Spleen (tissue), 11 donors: ENCODE measurements at regions not wholly inside any gene's neighbourhood (a gene's known extent, or its start where the extent isn't known, plus 50 kb on each side); places are given as distances from the start of the nearest gene placed in this dataset.

Experiments
- DNase-seq: peaks from one replicate; pipeline ENCODE4 v3.0.0-alpha.2; 2020
- H3K27ac ChIP-seq, 8 donors: fragments of 200-600 bp; sonication (generic) in 7 of 8; 1 replicate in 4 of 8; 2 replicates in 4 of 8; pipeline versions ENCODE4 v1.5.0 to v1.8.0; 2016 to 2021; ENCODE audit warnings: inconsistent platforms in 4 of 8, mild to moderate bottlenecking in 4 of 8, moderate library complexity in 1 of 8
- H3K27me3 ChIP-seq, 7 donors: fragments of 200-600 bp; sonication (generic) in 6 of 7; replicated peaks in 1 of 7; 1 replicate in 4 of 7; 2 replicates in 3 of 7; pipeline versions ENCODE4 v1.5.0 to v1.8.0; 2016 to 2021; ENCODE audit warnings: inconsistent platforms in 3 of 7, mild to moderate bottlenecking in 1 of 7
- H3K36me3 ChIP-seq, 6 donors: fragments of 200-600 bp; sonication (generic) in 5 of 6; 1 replicate in 4 of 6; 2 replicates in 2 of 6; pipeline versions ENCODE4 v1.5.0 to v1.8.0; 2016 to 2021; ENCODE audit warnings: inconsistent platforms in 2 of 6
- H3K4me1 ChIP-seq, 6 donors: fragments of 200-600 bp; sonication (generic) in 5 of 6; 1 replicate in 3 of 6; 2 replicates in 3 of 6; pipeline versions ENCODE4 v1.5.0 to v1.8.0; 2016 to 2021; ENCODE audit warnings: inconsistent platforms in 3 of 6
- H3K4me3 ChIP-seq, 8 donors: fragments of 200-600 bp; sonication (generic) in 7 of 8; 1 replicate in 4 of 8; 2 replicates in 4 of 8; pipeline versions ENCODE4 v1.5.0 to v1.8.0; 2016 to 2021; ENCODE audit warnings: inconsistent platforms in 4 of 8, mild to moderate bottlenecking in 4 of 8, moderate library complexity in 2 of 8
- H3K9me3 ChIP-seq, 8 donors: fragments of 200-600 bp; sonication (generic) in 7 of 8; 1 replicate in 4 of 8; 2 replicates in 4 of 8; pipeline versions ENCODE4 v1.5.0 to v1.8.0; 2016 to 2021; ENCODE audit warnings: inconsistent platforms in 4 of 8
- POLR2A ChIP-seq, 3 donors: fragments of 450-650 bp; IDR thresholded peaks; one replicate each; pipeline ENCODE4 v1.5.1; 2017; ENCODE audit warnings: antibody characterized with exemption in 3 of 3, mild to moderate bottlenecking in 1 of 3
- POLR2AphosphoS5 ChIP-seq, 3 donors: sonication (generic); formaldehyde crosslinking; IDR thresholded peaks; one replicate each; pipeline ENCODE4 v1.5.1; 2017; ENCODE audit warnings: antibody characterized with exemption in 3 of 3
- WGBS, 5 donors: extraction: QIAGEN DNeasy Blood & Tissue Kit in 3 of 5; methylation state at CpG; one replicate each; pipeline versions ENCODE4 v1.1.5 to v1.1.7; 2013 to 2018; 5-methylcytosine and 5-hydroxymethylcytosine counted together
- intact Hi-C: fragments of 100-400 bp; cut with DNase I; formaldehyde crosslinking; loops from one replicate; pipeline ENCODE4 v1.15.0; 2023; ENCODE audit warnings: low total_unique reads
- TF ChIP-seq, protein P1 (sequence below), 11 experiments: fragments of 200-600 bp in 7 of 11; fragments of 450-650 bp in 4 of 11; sonication (generic) in 4 of 11; IDR thresholded peaks in 8 of 11; conservative IDR thresholded peaks in 3 of 11; 1 replicate in 7 of 11; 2 replicates in 4 of 11; pipeline versions ENCODE4 v1.4.0 to v1.8.0; 2016 to 2021; ENCODE audit warnings: antibody characterized with exemption in 11 of 11, inconsistent platforms in 4 of 11, mild to moderate bottlenecking in 1 of 11
- donor health status: healthy with polysubstance abuse.
- donor health status: DM: no; HTN: no; CAD: no; lungs with moderate emphysema.
- donor health status: DM: no; HTN: no; CAD: no.
- donor health status: Bipolar disorder and iron deficiency.
- donor health status: healthy.
- donor health status: DM: no; HTN: no; CAD: no.
- donor health status: DM: yes; HTN: yes; CAD: no.

GRCh38 chr9:18183974-18184373 is 290.0 kb upstream of the ADAMTSL1 start:
- intact Hi-C loops, result no loop called here
- H3K4me1 ChIP-seq, result no peaks in the 10 kb centered on the region
- TF ChIP-seq POLR2AphosphoS5 (IDR thresholded peaks at IDR 0.05) (no peak), POLR2A (IDR thresholded peaks at IDR 0.05) (no peak)
- TF ChIP-seq, protein P1, sequence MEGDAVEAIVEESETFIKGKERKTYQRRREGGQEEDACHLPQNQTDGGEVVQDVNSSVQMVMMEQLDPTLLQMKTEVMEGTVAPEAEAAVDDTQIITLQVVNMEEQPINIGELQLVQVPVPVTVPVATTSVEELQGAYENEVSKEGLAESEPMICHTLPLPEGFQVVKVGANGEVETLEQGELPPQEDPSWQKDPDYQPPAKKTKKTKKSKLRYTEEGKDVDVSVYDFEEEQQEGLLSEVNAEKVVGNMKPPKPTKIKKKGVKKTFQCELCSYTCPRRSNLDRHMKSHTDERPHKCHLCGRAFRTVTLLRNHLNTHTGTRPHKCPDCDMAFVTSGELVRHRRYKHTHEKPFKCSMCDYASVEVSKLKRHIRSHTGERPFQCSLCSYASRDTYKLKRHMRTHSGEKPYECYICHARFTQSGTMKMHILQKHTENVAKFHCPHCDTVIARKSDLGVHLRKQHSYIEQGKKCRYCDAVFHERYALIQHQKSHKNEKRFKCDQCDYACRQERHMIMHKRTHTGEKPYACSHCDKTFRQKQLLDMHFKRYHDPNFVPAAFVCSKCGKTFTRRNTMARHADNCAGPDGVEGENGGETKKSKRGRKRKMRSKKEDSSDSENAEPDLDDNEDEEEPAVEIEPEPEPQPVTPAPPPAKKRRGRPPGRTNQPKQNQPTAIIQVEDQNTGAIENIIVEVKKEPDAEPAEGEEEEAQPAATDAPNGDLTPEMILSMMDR (IDR thresholded peaks at IDR 0.05 in 8 of 11, conservative IDR thresholded peaks at IDR 0.05 in 3 of 11), result no peak
- H3K9me3 ChIP-seq, result no peaks in the 10 kb centered on the region
- H3K27me3 ChIP-seq, result no peaks in the 10 kb centered on the region
- H3K4me3 ChIP-seq, result no peak overlapping the region
- DNase-seq, result no peak
- no peaks in the 10 kb centered on the region for H3K36me3 ChIP-seq
- 43 to 69% (median 45%) methylated on average over 3 of the region's 3 CpGs for WGBS, 5 donors
- no peak overlapping the region for H3K27ac ChIP-seq

- H3K9me3 ChIP-seq, result no peaks in the 10 kb centered on the region
- intact Hi-C loops, result no loop called here
- WGBS, 5 donors, result 81 to 89% (median 83%) methylated on average over 4 of the region's 4 CpGs
- no peaks in the 10 kb centered on the region for H3K36me3 ChIP-seq
- no peaks in the 10 kb centered on the region for H3K4me1 ChIP-seq
- TF ChIP-seq, protein P1 (IDR thresholded peaks at IDR 0.05 in 8 of 11, conservative IDR thresholded peaks at IDR 0.05 in 3 of 11), result no peak
- TF ChIP-seq POLR2A (IDR thresholded peaks at IDR 0.05) (no peak), POLR2AphosphoS5 (IDR thresholded peaks at IDR 0.05) (no peak)
- H3K27ac ChIP-seq, result no peak overlapping the region
- no peaks in the 10 kb centered on the region for H3K27me3 ChIP-seq
- no peak for DNase-seq
- no peak overlapping the region for H3K4me3 ChIP-seq
Measured at GRCh38 chr9:18184401-18184800, 289.6 kb upstream of the ADAMTSL1 start.

GRCh38 chr9:18185196-18185595 is 288.8 kb upstream of the ADAMTSL1 start:
- TF ChIP-seq, protein P1 (IDR thresholded peaks at IDR 0.05 in 8 of 11, conservative IDR thresholded peaks at IDR 0.05 in 3 of 11), result no peak
- no peak for TF ChIP-seq POLR2AphosphoS5 (IDR thresholded peaks at IDR 0.05)
- TF ChIP-seq POLR2A (IDR thresholded peaks at IDR 0.05), result no peak
- DNase-seq, result no peak
- H3K27me3 ChIP-seq, result no peaks in the 10 kb centered on the region
- no peaks in the 10 kb centered on the region for H3K9me3 ChIP-seq
- no peak overlapping the region for H3K4me3 ChIP-seq
- 55 to 86% (median 69%) methylated on average over 2 of the region's 2 CpGs for WGBS, 5 donors
- no peaks in the 10 kb centered on the region for H3K4me1 ChIP-seq
- intact Hi-C loops, result no loop called here
- H3K27ac ChIP-seq, result no peak overlapping the region
- no peaks in the 10 kb centered on the region for H3K36me3 ChIP-seq

GRCh38 chr9:18188971-18189370 is 285.0 kb upstream of the ADAMTSL1 start:
- Histone ChIP-seq H3K4me3 (no peak overlapping the region), H3K4me1 (no peaks in the 10 kb centered on the region), H3K27ac (no peak overlapping the region), H3K27me3 (no peaks in the 10 kb centered on the region), H3K9me3 (no peaks in the 10 kb centered on the region), H3K36me3 (no peaks in the 10 kb centered on the region)
- no peak for DNase-seq
- intact Hi-C loops, result no loop called here
- TF ChIP-seq POLR2AphosphoS5 (IDR thresholded peaks at IDR 0.05), result no peak
- TF ChIP-seq POLR2A (IDR thresholded peaks at IDR 0.05), result no peak
- TF ChIP-seq, protein P1 (IDR thresholded peaks at IDR 0.05 in 8 of 11, conservative IDR thresholded peaks at IDR 0.05 in 3 of 11), result no peak
- 66 to 81% (median 72%) methylated on average over 4 of the region's 4 CpGs for WGBS, 5 donors
